Osteoblast (primary cell): ENCODE measurements at regions not wholly inside any gene's neighbourhood (a gene's known extent, or its start where the extent isn't known, plus 50 kb on each side); places are given as distances from the start of the nearest gene placed in this dataset.

Source experiments
- DNase-seq: peaks from one replicate; pipeline ENCODE4 v3.0.0; 2011; ENCODE audit warnings: low spot score, mixed read lengths; ENCODE audit not compliant: insufficient read length; ENCODE audit errors: missing footprints
- H2AFZ ChIP-seq: 2 replicates; pipeline ENCODE4 v1.6.0; 2011; ENCODE audit warnings: mild to moderate bottlenecking, low read length
- H3K27ac ChIP-seq: 2 replicates; pipeline ENCODE4 v1.5.1; 2011; ENCODE audit warnings: mild to moderate bottlenecking, low read depth, low read length, moderate library complexity
- H3K27me3 ChIP-seq: 2 replicates; pipeline ENCODE4 v1.6.0; 2012; ENCODE audit warnings: mild to moderate bottlenecking, control low read depth, inconsistent platforms, low read length, moderate library complexity; ENCODE audit not compliant: insufficient read depth
- H3K36me3 ChIP-seq: 2 replicates; pipeline ENCODE4 v1.5.1; 2011; ENCODE audit warnings: mild to moderate bottlenecking, low read length, control low read depth, moderate library complexity; ENCODE audit not compliant: insufficient read depth
- H3K4me1 ChIP-seq: 2 replicates; pipeline ENCODE4 v1.5.1; 2011; ENCODE audit warnings: mild to moderate bottlenecking, low read length, control low read depth, moderate library complexity; ENCODE audit not compliant: insufficient read depth
- H3K4me2 ChIP-seq: 2 replicates; pipeline ENCODE4 v1.6.0; 2011; ENCODE audit warnings: mild to moderate bottlenecking, low read length; ENCODE audit not compliant: insufficient read depth
- H3K4me3 ChIP-seq: fragments of 200-600 bp; sonication (generic); 3 replicates; pipeline ENCODE4 v1.5.1; 2012; ENCODE audit warnings: mild to moderate bottlenecking, low read length, inconsistent platforms; ENCODE audit not compliant: insufficient read depth
- H3K79me2 ChIP-seq: 2 replicates; pipeline ENCODE4 v1.6.0; 2012; ENCODE audit warnings: mild to moderate bottlenecking, low read length, control low read depth, inconsistent platforms; ENCODE audit not compliant: insufficient read depth
- H3K9me3 ChIP-seq: 2 replicates; pipeline ENCODE4 v1.5.1; 2011; ENCODE audit warnings: low read depth, low read length, control low read depth
- H4K20me1 ChIP-seq: 2 replicates; pipeline ENCODE4 v1.6.0; 2012; ENCODE audit warnings: mild to moderate bottlenecking, low read length, control low read depth; ENCODE audit not compliant: insufficient read depth
- CTCF ChIP-seq: IDR thresholded peaks from 2 replicates; pipeline ENCODE4 v1.5.1; 2011; ENCODE audit warnings: mild to moderate bottlenecking, low read depth, low read length, moderate library complexity; ENCODE audit errors: extremely low read depth

- Histone ChIP-seq H3K36me3 (no peaks in the 10 kb centered on the region), H3K4me1 (no peaks in the 10 kb centered on the region), H3K27me3 (no peaks in the 10 kb centered on the region), H2AFZ (no peak overlapping the region), H3K4me3 (no peak overlapping the region), H4K20me1 (no peaks in the 10 kb centered on the region), H3K4me2 (no peak overlapping the region), H3K79me2 (no peaks in the 10 kb centered on the region), H3K27ac (no peak overlapping the region), H3K9me3 (peaks cover 3% of the 10 kb centered on the region)
- no peak for DNase-seq
- no peak for TF ChIP-seq CTCF
These were observed 448.1 kb downstream of the PTH2R start for GRCh38 chr2:208854717-208855116.

GRCh38 chr2:208867374-208867773 is 460.8 kb downstream of the PTH2R start:
- peaks cover 3% of the 10 kb centered on the region for H3K9me3 ChIP-seq
- H3K4me1 ChIP-seq, result no peaks in the 10 kb centered on the region
- H3K79me2 ChIP-seq, result no peaks in the 10 kb centered on the region
- no peaks in the 10 kb centered on the region for H4K20me1 ChIP-seq
- H3K4me2 ChIP-seq, result no peak overlapping the region
- H3K27me3 ChIP-seq, result no peaks in the 10 kb centered on the region
- no peaks in the 10 kb centered on the region for H3K36me3 ChIP-seq
- TF ChIP-seq CTCF, result no peak
- DNase-seq, result no peak
- H3K4me3 ChIP-seq, result no peak overlapping the region
- no peak overlapping the region for H3K27ac ChIP-seq
- no peak overlapping the region for H2AFZ ChIP-seq

- Histone ChIP-seq H3K27me3 (no peaks in the 10 kb centered on the region), H3K4me1 (no peaks in the 10 kb centered on the region), H3K27ac (no peak overlapping the region), H4K20me1 (no peaks in the 10 kb centered on the region), H3K36me3 (no peaks in the 10 kb centered on the region), H3K79me2 (no peaks in the 10 kb centered on the region), H3K4me2 (no peak overlapping the region), H3K9me3 (peaks cover 3% of the 10 kb centered on the region), H2AFZ (no peak overlapping the region), H3K4me3 (no peak overlapping the region)
- no peak for TF ChIP-seq CTCF
- DNase-seq, result no peak
These were observed 466.0 kb downstream of the PTH2R start for GRCh38 chr2:208872591-208872990.

- no peaks in the 10 kb centered on the region for H3K9me3 ChIP-seq
- no peak for TF ChIP-seq CTCF
- no peaks in the 10 kb centered on the region for H3K4me1 ChIP-seq
- no peak overlapping the region for H3K27ac ChIP-seq
- H3K79me2 ChIP-seq, result no peaks in the 10 kb centered on the region
- no peak for DNase-seq
- H3K4me2 ChIP-seq, result no peak overlapping the region
- no peaks in the 10 kb centered on the region for H3K36me3 ChIP-seq
- no peak overlapping the region for H2AFZ ChIP-seq
- no peaks in the 10 kb centered on the region for H4K20me1 ChIP-seq
- no peaks in the 10 kb centered on the region for H3K27me3 ChIP-seq
- H3K4me3 ChIP-seq, result no peak overlapping the region
These were observed 473.1 kb downstream of the PTH2R start for GRCh38 chr2:208879666-208880065.
